Activated CD4-positive, alpha-beta T cell treated with anti-CD3 and anti-CD28 coated beads for 36 hours (primary cell): ENCODE measurements at regions not wholly inside any gene's neighbourhood (a gene's known extent, or its start where the extent isn't known, plus 50 kb on each side); places are given as distances from the start of the nearest gene placed in this dataset.
A peak's percentile ranks its signal among the peaks of the same experiment; 100 is the strongest.
"Not testable (repeated sequence)": the region's sequence is repeated elsewhere in the genome, so short reads cannot be mapped to it uniquely, and the experiment has no call there.

Experiments
- ATAC-seq: fragments of 200-7000 bp; cut with Tn5 transposase; one replicate; pipeline ENCODE4 v1.10.0; 2021; ENCODE audit warnings: mild to moderate bottlenecking, moderate library complexity
- CTCF ChIA-PET: fragments of 350-600 bp; sonication (Branson Sonifier 250); formaldehyde crosslinking; loops from one replicate; lab custom pipeline; 2021; ENCODE audit warnings: antibody characterized with exemption; lab: Charles Lee
- POLR2A ChIA-PET: fragments of 350-600 bp; sonication (Branson Sonifier 250); formaldehyde crosslinking; loops from one replicate; lab custom pipeline; 2021; ENCODE audit warnings: antibody characterized with exemption, inconsistent platforms; lab: Charles Lee
- DNase-seq: peaks from one replicate; pipeline ENCODE4 v3.0.0-alpha.2; 2020
- H3K27ac Mint-ChIP-seq: one replicate; pipeline ENCODE4 v1.8.0; 2021; ENCODE audit warnings: mixed read lengths
- H3K27me3 Mint-ChIP-seq: one replicate; pipeline ENCODE4 v1.8.0; 2021; ENCODE audit warnings: mixed read lengths
- H3K36me3 Mint-ChIP-seq: one replicate; pipeline ENCODE4 v1.8.0; 2021; ENCODE audit warnings: low read depth, mixed read lengths
- H3K4me1 Mint-ChIP-seq: one replicate; pipeline ENCODE4 v1.8.0; 2021; ENCODE audit warnings: mixed read lengths
- H3K4me3 Mint-ChIP-seq: one replicate; pipeline ENCODE4 v1.8.0; 2021; ENCODE audit warnings: mild to moderate bottlenecking, moderate library complexity, mixed read lengths
- H3K9me3 Mint-ChIP-seq: one replicate; pipeline ENCODE4 v1.8.0; 2021; ENCODE audit warnings: low read depth, mixed read lengths
- intact Hi-C, 2 experiments: fragments of 100-400 bp; cut with DNase I in 1 of 2; cut with micrococcal nuclease in 1 of 2; formaldehyde crosslinking; loops; one replicate each; pipeline versions ENCODE4 v1.14.2 to v1.15.1; 2022 to 2024; cut with DNase I, micrococcal nuclease

DNA sequence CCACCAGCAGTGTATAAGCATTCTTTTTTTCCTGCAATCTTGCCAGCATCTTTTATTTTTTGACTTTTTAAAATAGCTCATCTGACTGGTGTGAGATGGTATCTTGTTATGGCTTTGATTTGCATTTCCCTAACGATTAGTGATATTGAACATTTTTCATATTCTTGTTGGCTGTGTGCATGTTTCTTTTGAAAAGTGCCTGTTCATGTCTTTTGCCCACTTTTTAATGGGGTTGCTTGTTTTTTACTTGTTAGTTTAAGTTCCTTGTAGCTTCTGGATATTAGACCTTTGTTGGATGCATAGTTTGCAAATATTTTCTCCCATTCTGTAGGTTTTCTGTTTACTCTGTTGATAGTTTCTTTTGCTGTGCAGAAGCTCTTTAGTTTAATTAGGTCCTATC is 116.6 kb downstream of the URB2 start:
- ATAC-seq, H3K36me3 Mint-ChIP-seq, H3K27ac Mint-ChIP-seq, H3K4me3 Mint-ChIP-seq, H3K27me3 Mint-ChIP-seq, CTCF ChIA-PET, DNase-seq, POLR2A ChIA-PET, intact Hi-C loops: not testable (repeated sequence)
- H3K9me3 Mint-ChIP-seq = peaks cover 23% of the 10 kb centered on the region
- H3K4me1 Mint-ChIP-seq = peaks cover 17% of the 10 kb centered on the region

DNA sequence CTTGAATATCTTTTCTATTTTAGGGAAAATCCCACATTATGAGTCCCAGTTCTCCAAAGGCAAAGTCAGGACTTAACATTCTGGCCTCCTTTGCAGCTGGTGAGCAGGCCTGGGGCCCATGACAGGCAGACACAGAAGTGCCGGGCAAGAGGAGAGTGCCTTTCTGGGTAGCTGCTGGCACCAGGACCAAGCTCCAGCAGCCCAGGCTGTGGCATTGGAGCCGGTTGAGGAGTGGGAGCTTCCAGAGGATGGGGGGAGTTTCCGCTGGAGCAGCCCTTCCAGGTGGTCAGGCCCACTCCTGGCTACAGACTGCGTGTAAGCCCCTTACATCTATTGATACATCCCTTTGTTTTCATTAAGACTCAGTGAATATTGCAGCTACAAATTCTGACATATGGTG is 123.9 kb downstream of the URB2 start:
- Mint-ChIP-seq H3K4me1 (peaks cover 9% of the 10 kb centered on the region), H3K9me3 (no peaks in the 10 kb centered on the region), H3K36me3 (no peaks in the 10 kb centered on the region), H3K4me3 (no peak overlapping the region), H3K27ac (no peak overlapping the region), H3K27me3 (peaks cover 8% of the 10 kb centered on the region)
- no peak for ATAC-seq
- CTCF ChIA-PET = interaction anchor here (0.6 to 0.7 kb wide), 2 partner anchors 81 to 461 kb away, joined by 3 to 4 read pairs; no protein-coding TSS in a partner anchor
- POLR2A ChIA-PET = no interaction called here
- intact Hi-C loops = no loop called here
- DNase-seq = no peak

DNA sequence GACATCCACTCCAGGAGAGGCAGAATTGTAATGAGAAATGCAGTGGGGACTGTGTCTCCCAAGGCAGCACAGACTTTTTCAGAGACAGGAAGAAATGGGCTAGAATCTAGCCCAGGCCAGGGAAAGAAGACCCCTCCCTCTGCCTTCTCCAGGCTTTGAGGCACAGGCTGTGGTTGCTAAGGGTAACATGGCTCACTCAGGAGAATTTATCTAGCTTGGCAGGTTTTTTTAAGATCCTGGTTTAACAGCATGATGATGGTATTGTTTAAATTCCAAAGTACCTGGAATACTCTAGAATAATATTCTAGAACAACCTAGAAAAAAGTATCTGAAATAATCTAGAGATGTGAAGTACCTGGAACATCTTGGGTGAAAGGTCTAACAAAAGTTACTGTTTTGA is 125.6 kb downstream of the URB2 start:
- DNase-seq = no peak
- Mint-ChIP-seq H3K4me1 (peaks cover 9% of the 10 kb centered on the region), H3K27me3 (peaks cover 7% of the 10 kb centered on the region), H3K9me3 (no peaks in the 10 kb centered on the region), H3K36me3 (no peaks in the 10 kb centered on the region), H3K27ac (no peak overlapping the region), H3K4me3 (no peak overlapping the region)
- ChIA-PET CTCF (no interaction called here), POLR2A (no interaction called here)
- no peak for ATAC-seq
- intact Hi-C loops = no loop called here

DNA sequence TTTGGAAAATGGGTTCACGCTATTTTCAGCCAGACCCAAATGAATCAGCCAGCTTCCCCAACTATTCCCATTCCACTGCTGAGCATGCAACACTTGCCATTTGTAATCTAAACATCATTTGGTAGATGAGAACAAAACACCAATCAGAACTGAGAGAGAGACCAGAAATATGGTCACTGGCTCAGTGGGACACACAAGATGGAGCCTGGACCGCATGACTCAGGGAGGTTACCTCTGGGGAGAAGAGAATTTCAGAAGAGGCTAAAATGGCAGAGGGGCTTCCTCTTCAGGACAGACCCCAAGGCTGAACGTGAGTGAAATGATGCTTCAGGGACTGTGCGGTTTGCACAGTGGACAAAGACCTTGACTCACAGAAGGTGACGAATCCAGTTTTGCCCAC is 126.6 kb downstream of the URB2 start:
- Mint-ChIP-seq H3K36me3 (no peaks in the 10 kb centered on the region), H3K4me1 (peaks cover 9% of the 10 kb centered on the region), H3K27me3 (peaks cover 7% of the 10 kb centered on the region), H3K9me3 (peaks cover 4% of the 10 kb centered on the region), H3K4me3 (no peak overlapping the region), H3K27ac (no peak overlapping the region)
- CTCF ChIA-PET = interaction anchor here (0.6 kb wide), 1 partner anchor 22 kb away, joined by 3 read pairs; no protein-coding TSS in a partner anchor
- intact Hi-C loops = no loop called here
- ATAC-seq (no peak), DNase-seq (no peak)
- POLR2A ChIA-PET = no interaction called here

DNA sequence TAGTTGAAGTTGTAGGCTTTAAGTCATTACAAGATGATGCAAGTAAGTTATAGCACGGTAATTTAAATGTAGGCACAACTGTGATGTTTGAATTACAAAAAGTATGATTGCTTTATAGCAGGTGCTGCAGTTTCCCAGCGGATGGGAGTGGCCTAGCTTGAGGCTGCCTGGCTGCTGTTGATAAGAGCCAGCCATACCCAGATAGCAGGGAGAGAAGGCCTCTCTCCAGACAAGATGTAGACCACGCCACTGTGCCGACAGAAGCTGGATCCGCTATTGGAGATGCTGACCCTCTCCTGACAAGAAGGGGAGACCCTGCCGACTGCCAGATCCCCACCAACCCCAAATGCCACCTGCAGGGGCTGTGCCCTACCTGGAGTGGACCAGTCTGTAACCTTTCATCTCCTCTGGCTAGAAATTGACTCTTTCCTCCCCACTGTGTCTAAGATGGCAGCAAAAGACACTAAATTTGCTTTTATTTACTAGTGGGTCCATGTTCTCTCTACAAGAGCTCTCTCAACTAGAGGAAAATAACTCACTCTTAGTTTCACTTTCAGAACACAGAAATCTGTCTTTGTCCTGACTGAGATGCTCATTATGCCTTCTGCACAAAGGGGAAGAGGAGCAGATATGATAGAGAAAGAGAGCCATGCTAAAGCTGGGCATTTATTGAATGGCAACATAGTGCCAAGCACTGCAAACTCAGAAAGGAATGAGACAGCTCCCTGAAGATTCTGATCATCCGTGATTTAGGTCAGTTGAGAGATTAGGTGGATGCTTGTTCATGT is 127.9 kb downstream of the URB2 start:
- H3K27me3 Mint-ChIP-seq = peaks cover under 1% of the 10 kb centered on the region
- H3K27ac Mint-ChIP-seq = peak overlapping the region; percentile 73
- H3K9me3 Mint-ChIP-seq = peaks cover 4% of the 10 kb centered on the region
- H3K4me3 Mint-ChIP-seq = no peak overlapping the region
- CTCF ChIA-PET = interaction anchor here (0.6 kb wide), 1 partner anchor 46 kb away, joined by 3 read pairs; no protein-coding TSS in a partner anchor
- POLR2A ChIA-PET = no interaction called here
- ATAC-seq (peak; percentile 71), DNase-seq (peak; percentile 9)
- intact Hi-C loops = no loop called here
- H3K36me3 Mint-ChIP-seq = no peaks in the 10 kb centered on the region
- H3K4me1 Mint-ChIP-seq = peaks cover 9% of the 10 kb centered on the region

DNA sequence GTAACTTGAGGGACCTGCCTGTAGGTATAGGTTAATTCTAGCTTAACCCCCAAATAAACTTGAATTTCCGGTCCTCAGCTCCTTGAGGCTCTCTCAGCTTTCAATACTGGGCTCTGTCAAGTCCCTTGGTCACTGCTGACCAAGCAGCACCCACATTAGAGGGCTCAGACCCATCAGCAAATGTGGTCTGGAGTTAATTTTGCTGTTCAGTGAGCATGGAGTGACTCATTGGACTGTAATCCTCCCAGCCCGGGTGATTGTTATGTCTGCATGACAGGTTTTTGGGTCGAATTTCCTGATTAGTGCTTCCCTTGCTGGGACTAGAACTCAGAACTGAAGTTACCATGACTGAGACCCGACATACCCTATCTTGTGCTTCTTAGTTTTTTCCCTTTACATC is 130.6 kb downstream of the URB2 start:
- ChIA-PET POLR2A (no interaction called here), CTCF (no interaction called here)
- intact Hi-C loops = no loop called here
- Mint-ChIP-seq H3K9me3 (peaks cover 4% of the 10 kb centered on the region), H3K27me3 (no peaks in the 10 kb centered on the region), H3K27ac (no peak overlapping the region), H3K4me1 (peaks cover 9% of the 10 kb centered on the region), H3K36me3 (no peaks in the 10 kb centered on the region), H3K4me3 (no peak overlapping the region)
- DNase-seq = no peak
- ATAC-seq = no peak

DNA sequence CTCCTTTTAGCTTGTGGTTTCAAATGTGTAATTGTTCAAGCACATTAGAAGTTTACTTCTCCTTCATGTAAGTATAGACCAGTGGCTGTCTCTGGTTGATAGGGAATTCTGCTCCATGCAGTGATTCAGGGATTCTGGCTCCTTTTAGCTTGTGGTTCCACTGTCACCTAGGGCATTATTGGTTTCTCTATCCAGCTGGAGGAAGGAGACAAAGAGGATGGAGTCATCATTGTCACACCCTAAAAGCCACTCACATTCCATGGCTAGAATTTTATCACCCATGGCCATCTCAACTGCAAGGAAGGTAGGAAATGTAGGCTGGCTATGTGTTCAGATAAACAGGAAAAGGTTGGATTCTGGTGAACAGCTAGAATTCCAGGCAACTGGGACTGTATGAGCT is 131.2 kb downstream of the URB2 start:
- H3K36me3 Mint-ChIP-seq = no peaks in the 10 kb centered on the region
- H3K4me3 Mint-ChIP-seq = no peak overlapping the region
- intact Hi-C loops = no loop called here
- peaks cover 4% of the 10 kb centered on the region for H3K9me3 Mint-ChIP-seq
- peaks cover 9% of the 10 kb centered on the region for H3K4me1 Mint-ChIP-seq
- H3K27me3 Mint-ChIP-seq = no peaks in the 10 kb centered on the region
- ATAC-seq = no peak
- DNase-seq = no peak
- ChIA-PET CTCF (no interaction called here), POLR2A (no interaction called here)
- H3K27ac Mint-ChIP-seq = no peak overlapping the region

DNA sequence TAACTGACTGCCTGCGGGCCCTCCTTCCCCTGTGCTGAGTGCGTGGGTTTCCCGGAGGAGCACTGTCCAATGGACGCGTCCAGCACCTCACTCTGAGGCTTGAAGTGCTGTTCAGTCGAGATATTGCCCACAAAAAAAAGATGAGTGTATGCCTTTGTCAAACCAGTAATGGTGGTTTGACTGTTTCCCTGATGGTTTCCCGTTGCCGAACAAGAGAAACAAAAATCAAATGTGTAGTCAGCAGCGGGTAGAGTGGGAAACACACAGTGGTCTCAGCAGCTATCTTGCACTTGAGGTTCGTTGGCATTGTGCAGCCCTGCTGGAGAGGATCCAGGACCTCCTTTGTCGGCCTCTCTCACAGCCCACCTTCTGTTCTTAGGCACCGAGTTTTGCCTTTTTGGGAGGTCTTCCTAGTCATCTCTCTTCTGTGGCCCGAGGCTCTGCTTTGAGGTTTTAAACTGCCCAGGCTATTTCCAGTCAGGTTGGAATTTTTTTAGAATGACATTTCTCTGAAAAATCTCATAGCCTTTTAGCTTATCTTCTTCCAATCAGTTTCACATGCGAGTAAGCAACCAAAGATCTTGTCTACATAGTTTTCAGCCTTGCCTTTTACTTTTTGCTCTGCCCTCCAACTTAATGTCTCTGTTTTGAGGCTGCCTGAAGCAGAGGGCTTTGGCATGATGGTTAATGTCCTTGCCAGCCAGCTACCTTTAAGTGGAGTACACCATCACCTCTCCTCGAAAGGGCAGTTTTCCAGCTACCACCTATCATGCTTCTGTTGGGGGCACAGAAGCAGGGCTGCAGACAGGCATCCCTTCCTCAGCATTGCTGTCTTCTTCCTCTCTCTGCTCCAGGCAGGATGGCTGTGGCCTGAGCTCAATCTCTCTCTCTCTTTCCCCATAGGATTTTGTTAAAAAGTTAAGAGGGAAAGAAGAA is 132.3 kb downstream of the URB2 start:
- ChIA-PET POLR2A (no interaction called here), CTCF (interaction anchor here (0.7 kb wide), 1 partner anchor 25 kb away, joined by 3 read pairs; no protein-coding TSS in a partner anchor)
- Mint-ChIP-seq H3K36me3 (no peaks in the 10 kb centered on the region), H3K9me3 (peaks cover 4% of the 10 kb centered on the region), H3K27ac (no peak overlapping the region), H3K4me1 (peaks cover 9% of the 10 kb centered on the region), H3K27me3 (no peaks in the 10 kb centered on the region), H3K4me3 (no peak overlapping the region)
- intact Hi-C loops = no loop called here
- no peak for DNase-seq
- no peak for ATAC-seq

DNA sequence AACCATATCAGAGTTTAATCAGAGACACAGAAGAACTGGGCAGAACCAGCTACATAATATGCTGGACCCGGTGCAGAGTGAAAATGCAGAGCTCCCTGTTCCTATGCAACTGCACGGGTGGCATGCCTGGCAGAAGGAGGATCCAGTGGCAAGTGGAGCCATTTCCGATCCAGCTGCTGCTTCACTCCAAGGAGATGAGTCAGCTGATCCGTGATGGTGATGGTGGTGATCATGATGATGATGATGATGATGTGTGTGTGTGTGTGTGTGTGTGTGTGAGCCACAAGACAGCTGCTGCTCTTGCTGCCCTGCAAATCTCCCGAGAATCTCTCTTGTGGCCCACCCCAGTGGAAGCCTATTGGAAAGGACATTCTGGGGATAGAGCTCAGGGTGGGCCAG is 133.0 kb downstream of the URB2 start:
- Mint-ChIP-seq H3K4me3 (no peak overlapping the region), H3K27ac (no peak overlapping the region), H3K27me3 (no peaks in the 10 kb centered on the region), H3K4me1 (peaks cover 5% of the 10 kb centered on the region), H3K36me3 (no peaks in the 10 kb centered on the region), H3K9me3 (peaks cover 4% of the 10 kb centered on the region)
- no peak for ATAC-seq
- no peak for DNase-seq
- ChIA-PET POLR2A (no interaction called here), CTCF (no interaction called here)
- intact Hi-C loops = no loop called here

DNA sequence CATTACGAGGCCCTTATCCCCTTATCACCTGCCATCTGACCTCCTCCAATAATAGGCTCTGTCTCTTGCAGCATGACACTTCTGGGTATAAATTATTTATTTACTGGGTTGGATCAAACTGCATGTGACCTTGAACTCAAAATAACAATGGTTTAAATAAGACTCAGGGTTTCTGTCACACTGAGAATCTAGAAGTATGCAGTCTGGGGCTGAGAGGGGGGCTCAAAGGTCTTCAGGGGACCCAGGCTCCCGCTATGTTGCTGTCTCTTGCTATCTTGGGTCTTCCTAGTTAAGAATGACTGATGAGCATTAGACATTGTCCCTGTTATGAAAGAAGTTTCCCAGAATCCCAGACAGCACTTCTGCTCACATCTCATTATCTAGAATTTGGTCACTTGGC is 133.5 kb downstream of the URB2 start:
- no peak overlapping the region for H3K27ac Mint-ChIP-seq
- peaks cover 4% of the 10 kb centered on the region for H3K9me3 Mint-ChIP-seq
- ChIA-PET CTCF (no interaction called here), POLR2A (no interaction called here)
- intact Hi-C loops = no loop called here
- no peak for DNase-seq
- no peaks in the 10 kb centered on the region for H3K27me3 Mint-ChIP-seq
- H3K4me3 Mint-ChIP-seq = no peak overlapping the region
- ATAC-seq = no peak
- no peaks in the 10 kb centered on the region for H3K4me1 Mint-ChIP-seq
- no peaks in the 10 kb centered on the region for H3K36me3 Mint-ChIP-seq

DNA sequence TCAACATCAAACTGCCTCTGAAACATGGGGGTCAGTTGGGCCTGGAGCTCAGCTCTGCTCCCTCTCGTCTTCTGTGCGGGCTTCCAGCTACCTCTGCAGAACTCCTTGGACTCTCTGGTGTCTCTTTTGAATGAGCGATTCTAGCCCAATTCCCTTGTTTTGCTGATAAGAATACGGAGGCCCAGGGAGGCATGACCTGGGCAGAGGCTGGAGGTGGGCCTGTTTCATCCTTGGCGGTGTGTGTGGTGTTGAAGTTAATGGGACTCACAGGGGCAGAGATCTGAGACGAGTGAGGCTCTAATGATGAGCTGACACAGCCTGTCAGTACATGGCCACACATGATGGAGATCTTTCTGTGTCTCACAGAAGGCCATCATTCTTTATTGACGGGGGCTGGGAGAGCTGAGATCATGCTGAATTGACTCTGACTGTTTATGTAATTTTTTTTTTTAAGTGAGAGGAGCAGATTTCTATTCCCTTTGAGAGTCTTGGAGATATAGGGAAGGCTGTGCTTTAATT is 134.5 kb downstream of the URB2 start:
- ChIA-PET CTCF (interaction anchor here (0.7 to 0.8 kb wide), 2 partner anchors 265 to 286 kb away, joined by 3 to 4 read pairs; no protein-coding TSS in a partner anchor), POLR2A (no interaction called here)
- Mint-ChIP-seq H3K27me3 (no peaks in the 10 kb centered on the region), H3K9me3 (peaks cover 4% of the 10 kb centered on the region), H3K36me3 (no peaks in the 10 kb centered on the region), H3K4me3 (no peak overlapping the region), H3K4me1 (no peaks in the 10 kb centered on the region), H3K27ac (no peak overlapping the region)
- ATAC-seq (no peak), DNase-seq (no peak)
- intact Hi-C loops = no loop called here
